IMR-90 (cell line): ENCODE measurements at regions not wholly inside any gene's neighbourhood (a gene's known extent, or its start where the extent isn't known, plus 50 kb on each side); places are given as distances from the start of the nearest gene placed in this dataset.

Experiments used
- ATAC-seq: fragments of 200-7000 bp; cut with Tn5 transposase; 2 replicates; pipeline ENCODE4 v1.9.1; 2020; ENCODE audit warnings: low read depth, mild to moderate bottlenecking, moderate library complexity
- BruUV-seq: library from RNA; stranded (reverse); fragments of 400-500 nt; replicated peaks from 2 replicates; lab custom pipeline; 2021; lab: Mats Ljungman, UMichigan
- CTCF ChIA-PET: fragments of 300-600 bp; formaldehyde crosslinking; extraction: SDS; loops from one replicate; lab custom pipeline; 2021; ENCODE audit warnings: antibody characterized with exemption; lab: Yijun Ruan, JAX
- POLR2A ChIA-PET: fragments of 300-600 bp; sonication (Branson Sonifier 250); formaldehyde crosslinking; loops from one replicate; lab custom pipeline; 2022; ENCODE audit warnings: antibody characterized with exemption; ENCODE audit not compliant: unreplicated experiment; lab: Charles Lee
- DNase-seq: peaks from one replicate; pipeline ENCODE4 v3.0.0; 2013
- H2AFZ ChIP-seq: replicated peaks from 2 replicates; pipeline ENCODE3; 2013; ENCODE audit warnings: low read length, mild to moderate bottlenecking; ENCODE audit not compliant: poor library complexity
- H2AK5ac ChIP-seq: 2 replicates; pipeline ENCODE4 v1.6.1; 2013; ENCODE audit warnings: low read depth, low read length, inconsistent platforms
- H2AK9ac ChIP-seq: replicated peaks from 2 replicates; pipeline ENCODE3; 2013; ENCODE audit warnings: mild to moderate bottlenecking, low read depth, low read length, moderate library complexity; ENCODE audit not compliant: poor library complexity
- H2BK120ac ChIP-seq: 2 replicates; pipeline ENCODE4 v1.6.1; 2013; ENCODE audit warnings: low read depth, low read length, inconsistent platforms
- H2BK15ac ChIP-seq: 3 replicates; pipeline ENCODE4 v1.6.1; 2013; ENCODE audit warnings: low read depth, low read length, inconsistent platforms
- H2BK20ac ChIP-seq: 2 replicates; pipeline ENCODE4 v1.6.1; 2013; ENCODE audit warnings: low read depth, mild to moderate bottlenecking, inconsistent platforms, low read length, moderate library complexity
- H2BK5ac ChIP-seq: 2 replicates; pipeline ENCODE4 v1.6.1; 2013; ENCODE audit warnings: mild to moderate bottlenecking, low read depth, low read length, inconsistent platforms; ENCODE audit not compliant: poor library complexity, severe bottlenecking
- H3K14ac ChIP-seq: replicated peaks from 2 replicates; pipeline ENCODE4 v1.6.1; 2013; ENCODE audit warnings: low read depth, low read length, inconsistent platforms
- H3K18ac ChIP-seq: 2 replicates; pipeline ENCODE4 v1.6.1; 2013; ENCODE audit warnings: low read depth, low read length, control low read depth
- H3K23ac ChIP-seq: 2 replicates; pipeline ENCODE4 v1.6.1; 2013; ENCODE audit warnings: low read depth, low read length, inconsistent platforms
- H3K27ac ChIP-seq: 2 replicates; pipeline ENCODE4 v1.5.1; 2013; ENCODE audit warnings: mild to moderate bottlenecking, control low read depth, low read length; ENCODE audit not compliant: insufficient read depth
- H3K27me3 ChIP-seq: 2 replicates; pipeline ENCODE4 v1.6.1; 2013; ENCODE audit warnings: low read length; ENCODE audit not compliant: control insufficient read depth, insufficient read depth
- H3K36me3 ChIP-seq: 2 replicates; pipeline ENCODE4 v1.6.1; 2013; ENCODE audit warnings: low read length, mixed read lengths; ENCODE audit not compliant: control insufficient read depth, insufficient read depth
- H3K4ac ChIP-seq: 2 replicates; pipeline ENCODE4 v1.6.1; 2013; ENCODE audit warnings: low read depth, low read length, inconsistent platforms
- H3K4me1 ChIP-seq: 2 replicates; pipeline ENCODE4 v1.6.1; 2013; ENCODE audit warnings: low read length, mixed read lengths; ENCODE audit not compliant: control insufficient read depth, insufficient read depth
- H3K4me2 ChIP-seq: 2 replicates; pipeline ENCODE4 v1.6.1; 2013; ENCODE audit warnings: low read depth, mild to moderate bottlenecking, control low read depth, low read length, moderate library complexity
- H3K4me3 ChIP-seq: 2 replicates; pipeline ENCODE4 v1.5.1; 2013; ENCODE audit warnings: low read depth, mild to moderate bottlenecking, control low read depth, low read length, moderate library complexity; ENCODE audit not compliant: insufficient read depth
- H3K56ac ChIP-seq: 2 replicates; pipeline ENCODE4 v1.6.1; 2013; ENCODE audit warnings: low read length, inconsistent platforms; ENCODE audit not compliant: insufficient read depth; ENCODE audit errors: extremely low read depth
- H3K79me1 ChIP-seq, 2 experiments: 2 replicates each; pipeline ENCODE4 v1.6.1; 2013; ENCODE audit warnings: low read length in 2 of 2, inconsistent platforms in 1 of 2, low read depth in 1 of 2
- H3K9ac ChIP-seq: 2 replicates; pipeline ENCODE4 v1.6.1; 2013; ENCODE audit warnings: low read depth, low read length, control low read depth
- H3K9me1 ChIP-seq: 2 replicates; pipeline ENCODE4 v1.6.1; 2013; ENCODE audit warnings: low read length, inconsistent platforms; ENCODE audit not compliant: insufficient read depth
- H3K9me3 ChIP-seq: 2 replicates; pipeline ENCODE4 v1.6.1; 2013; ENCODE audit warnings: low read length; ENCODE audit not compliant: control insufficient read depth, insufficient read depth
- H4K20me1 ChIP-seq: 2 replicates; pipeline ENCODE4 v1.6.1; 2013; ENCODE audit warnings: low read length, inconsistent platforms; ENCODE audit not compliant: insufficient read depth
- H4K5ac ChIP-seq: 2 replicates; pipeline ENCODE4 v1.6.1; 2013; ENCODE audit warnings: mild to moderate bottlenecking, low read depth, low read length, control low read depth
- H4K8ac ChIP-seq, 2 experiments: 2 replicates each; pipeline ENCODE4 v1.6.1; 2013; ENCODE audit warnings: low read depth in 2 of 2, low read length in 2 of 2, control low read depth in 1 of 2, inconsistent platforms in 1 of 2
- H4K91ac ChIP-seq: 2 replicates; pipeline ENCODE4 v1.6.1; 2013; ENCODE audit warnings: low read depth, low read length, inconsistent platforms; ENCODE audit not compliant: insufficient read depth
- BHLHE40 ChIP-seq: fragments of 150-350 bp; IDR thresholded peaks from 2 replicates; pipeline ENCODE4 v1.6.1; 2016; ENCODE audit warnings: mild to moderate bottlenecking, low read depth, low read length
- CEBPB ChIP-seq: IDR thresholded peaks from 2 replicates; pipeline ENCODE4 v1.6.1; 2012; ENCODE audit warnings: low read depth, low read length, improper control_type of control experiment
- CHD1 ChIP-seq: IDR thresholded peaks from 2 replicates; pipeline ENCODE4 v1.6.1; 2012; ENCODE audit warnings: low read depth, low read length, improper control_type of control experiment
- ELK1 ChIP-seq: fragments of 150-350 bp; IDR thresholded peaks from 2 replicates; pipeline ENCODE4 v1.6.1; 2016; ENCODE audit warnings: low read depth, mild to moderate bottlenecking, low read length, moderate library complexity, borderline replicate concordance
- FOS ChIP-seq: fragments of 150-350 bp; IDR thresholded peaks from 2 replicates; pipeline ENCODE4 v1.6.1; 2016; ENCODE audit warnings: low read depth, low read length
- MAFK ChIP-seq: IDR thresholded peaks from 2 replicates; pipeline ENCODE4 v1.6.1; 2012; ENCODE audit warnings: low read depth, low read length, improper control_type of control experiment
- MAZ ChIP-seq: IDR thresholded peaks from 2 replicates; pipeline ENCODE4 v1.6.1; 2012; ENCODE audit warnings: low read depth, mild to moderate bottlenecking, low read length, improper control_type of control experiment, moderate library complexity, borderline replicate concordance
- MXI1 ChIP-seq: IDR thresholded peaks from 2 replicates; pipeline ENCODE4 v1.6.1; 2012; ENCODE audit warnings: low read depth, mild to moderate bottlenecking, low read length, moderate library complexity, borderline replicate concordance
- NFE2L2 ChIP-seq: fragments of 150-350 bp; IDR thresholded peaks from 2 replicates; pipeline ENCODE4 v1.6.1; 2016; ENCODE audit warnings: low read depth, mild to moderate bottlenecking, low read length
- POLR2A ChIP-seq: IDR thresholded peaks from 2 replicates; pipeline ENCODE4 v1.6.1; 2012; ENCODE audit warnings: mild to moderate bottlenecking, low read depth, low read length
- RAD21 ChIP-seq: IDR thresholded peaks from 2 replicates; pipeline ENCODE4 v1.6.1; 2012; ENCODE audit warnings: low read length, improper control_type of control experiment
- RCOR1 ChIP-seq: IDR thresholded peaks from 2 replicates; pipeline ENCODE4 v1.6.1; 2012; ENCODE audit warnings: mild to moderate bottlenecking, low read length, improper control_type of control experiment; ENCODE audit not compliant: insufficient replicate concordance
- RFX5 ChIP-seq: IDR thresholded peaks from 2 replicates; pipeline ENCODE4 v1.8.0; 2012; ENCODE audit warnings: low read depth, mild to moderate bottlenecking, low read length, moderate library complexity
- SMC3 ChIP-seq: fragments of 150-350 bp; IDR thresholded peaks from 2 replicates; pipeline ENCODE4 v1.6.1; 2016; ENCODE audit warnings: low read depth, mild to moderate bottlenecking, antibody characterized with exemption, low read length, moderate library complexity
- USF2 ChIP-seq: fragments of 150-350 bp; IDR thresholded peaks from 2 replicates; pipeline ENCODE4 v1.6.1; 2017; ENCODE audit warnings: mild to moderate bottlenecking, antibody characterized with exemption, low read length, low read depth
- WGBS, 2 experiments: methylation state at CpG; one replicate each; pipeline versions ENCODE4 v1.1.5 to v1.1.7; 2013; ENCODE audit warnings: missing lambda C conversion rate in 2 of 2; ENCODE audit not compliant: insufficient read length in 1 of 2; ENCODE audit errors: extremely low coverage in 2 of 2; 5-methylcytosine and 5-hydroxymethylcytosine counted together
- dilution Hi-C: fragments of 300-500 bp; cut with HindIII; formaldehyde crosslinking; loops from one replicate; pipeline ENCODE4 v1.14.3; 2018; ENCODE audit warnings: low sequenced_read_pairs; ENCODE audit not compliant: unreplicated experiment
- in situ Hi-C: fragments of 300-500 bp; cut with MboI; formaldehyde crosslinking; loops from 3 replicates; pipeline ENCODE4 v1.14.3; 2019; ENCODE audit warnings: low sequenced_read_pairs, inconsistent platforms, mixed read lengths
- intact Hi-C: fragments of 100-400 bp; cut with micrococcal nuclease; formaldehyde crosslinking; loops from 2 replicates; pipeline ENCODE4 v1.10.0; 2022

GRCh38 chr6:33950472-33950881 is 146.7 kb upstream of the MLN start (continued):
- no peak for TF ChIP-seq MXI1

- CTCF ChIA-PET, result no interaction called here
- no peak overlapping the region for H2BK5ac ChIP-seq
- ATAC-seq (no peak), DNase-seq (no peak)
- no peak overlapping the region for H3K4me3 ChIP-seq
- no peak overlapping the region for H3K4me2 ChIP-seq
- intact Hi-C loops (no loop called here), dilution Hi-C loops (no loop called here), in situ Hi-C loops (no loop called here)
- no TSS peak for BruUV-seq
- POLR2A ChIA-PET, result no interaction called here
- H2AK9ac ChIP-seq, result no peak overlapping the region
- no peak overlapping the region for H3K9ac ChIP-seq
- H2AK5ac ChIP-seq, result no peak overlapping the region
- H3K36me3 ChIP-seq, result no peaks in the 10 kb centered on the region
- no peak overlapping the region for H3K18ac ChIP-seq
- no peak overlapping the region for H3K23ac ChIP-seq
- no peak overlapping the region for H2BK20ac ChIP-seq
- H3K9me3 ChIP-seq, result no peaks in the 10 kb centered on the region
- no peaks in the 10 kb centered on the region for H3K4me1 ChIP-seq
- no peak overlapping the region for H4K8ac ChIP-seq
- no peak overlapping the region for H4K5ac ChIP-seq
- no peak overlapping the region for H2BK15ac ChIP-seq
- no peak overlapping the region for H2AFZ ChIP-seq
- peaks cover 61% of the 10 kb centered on the region for H3K27me3 ChIP-seq
- H3K14ac ChIP-seq, result no peak overlapping the region
- H3K4ac ChIP-seq, result no peak overlapping the region
- H3K9me1 ChIP-seq, result no peaks in the 10 kb centered on the region
- H3K27ac ChIP-seq, result no peak overlapping the region
- no peak overlapping the region for H3K56ac ChIP-seq
- H4K91ac ChIP-seq, result no peak overlapping the region
- 73% methylated on average over 3 of the region's 9 CpGs; no CpG with 5 or more reads in 1 of the 2 experiments for WGBS, 2 experiments
- H2BK120ac ChIP-seq, result no peak overlapping the region
- H4K20me1 ChIP-seq, result no peaks in the 10 kb centered on the region; the same call in 1 of the 2 replicates
- no peaks in the 10 kb centered on the region for H3K79me1 ChIP-seq
- no peak for TF ChIP-seq MXI1
- no peak for TF ChIP-seq RFX5
- TF ChIP-seq BHLHE40, result no peak
- TF ChIP-seq MAZ, result no peak
- no peak for TF ChIP-seq CEBPB
- no peak for TF ChIP-seq FOS
- no peak for TF ChIP-seq NFE2L2
- no peak for TF ChIP-seq POLR2A
- TF ChIP-seq SMC3, result no peak
- TF ChIP-seq RCOR1, result no peak
- no peak for TF ChIP-seq CHD1
- TF ChIP-seq ELK1, result no peak
- TF ChIP-seq USF2, result no peak
- TF ChIP-seq RAD21, result no peak
- TF ChIP-seq MAFK, result no peak
Observed at GRCh38 chr6:33949877-33950435, 146.2 kb upstream of the MLN start.
